WTC11 (cell line): ENCODE measurements at regions not wholly inside any gene's neighbourhood (a gene's known extent, or its start where the extent isn't known, plus 50 kb on each side); places are given as distances from the start of the nearest gene placed in this dataset.

Experiments
- ATAC-seq: fragments of 200-7000 bp; cut with Tn5 transposase; 2 replicates; pipeline ENCODE4 v1.10.0; 2021; ENCODE audit warnings: mild to moderate bottlenecking, moderate library complexity
- CTCF ChIA-PET: fragments of 300-600 bp; sonication (Branson Sonifier 250); formaldehyde crosslinking; loops from one replicate; lab custom pipeline; 2021; ENCODE audit warnings: antibody characterized with exemption; lab: Charles Lee
- POLR2A ChIA-PET: fragments of 350-600 bp; sonication (Branson Sonifier 250); formaldehyde crosslinking; loops from one replicate; lab custom pipeline; 2021; ENCODE audit warnings: antibody characterized with exemption; lab: Charles Lee
- DNase-seq: peaks from one replicate; pipeline ENCODE4 v3.0.0; 2021; ENCODE audit warnings: low spot score
- H3K27ac Mint-ChIP-seq: 2 replicates; pipeline ENCODE4 v1.8.0; 2021; ENCODE audit warnings: mixed read lengths
- H3K27me3 Mint-ChIP-seq: 2 replicates; pipeline ENCODE4 v1.8.0; 2021; ENCODE audit warnings: low read depth, mild to moderate bottlenecking, moderate library complexity, mixed read lengths
- H3K36me3 Mint-ChIP-seq: 2 replicates; pipeline ENCODE4 v1.8.0; 2021; ENCODE audit warnings: mixed read lengths
- H3K4me1 Mint-ChIP-seq: 2 replicates; pipeline ENCODE4 v1.8.0; 2022; ENCODE audit warnings: mixed read lengths
- H3K4me3 Mint-ChIP-seq: 2 replicates; pipeline ENCODE4 v1.8.0; 2021; ENCODE audit warnings: mild to moderate bottlenecking, moderate library complexity, mixed read lengths
- H3K9me3 Mint-ChIP-seq: 2 replicates; pipeline ENCODE4 v1.8.0; 2021; ENCODE audit warnings: mixed read lengths
- CBFB ChIP-seq: sonication (generic); formaldehyde crosslinking; IDR thresholded peaks from 2 replicates; pipeline ENCODE4 v1.8.1; 2022; ENCODE audit warnings: mild to moderate bottlenecking, low read depth, missing genetic modification reagents
- CREM ChIP-seq: sonication (generic); formaldehyde crosslinking; IDR thresholded peaks from 2 replicates; pipeline ENCODE4 v1.8.1; 2022; ENCODE audit warnings: mild to moderate bottlenecking, missing genetic modification reagents, moderate library complexity
- CTCF ChIP-seq: fragments of 200-600 bp; IDR thresholded peaks from 2 replicates; pipeline ENCODE4 v1.8.0; 2022; ENCODE audit warnings: antibody characterized with exemption
- GRHL2 ChIP-seq: fragments of 250-450 bp; sonication (Bioruptor Pico); IDR thresholded peaks from 2 replicates; pipeline ENCODE4 v1.8.0; 2022; ENCODE audit warnings: mild to moderate bottlenecking, moderate library complexity; ENCODE audit not compliant: insufficient replicate concordance, severe bottlenecking
- HMGA2 ChIP-seq: fragments of 250-450 bp; sonication (Bioruptor Pico); IDR thresholded peaks from 2 replicates; pipeline ENCODE4 v1.4.0; 2021; ENCODE audit warnings: mild to moderate bottlenecking, moderate library complexity
- KAT7 ChIP-seq: sonication (generic); formaldehyde crosslinking; IDR thresholded peaks from 2 replicates; pipeline ENCODE4 v1.8.1; 2023; ENCODE audit warnings: missing genetic modification reagents, mild to moderate bottlenecking, borderline replicate concordance
- NFYB ChIP-seq: sonication (generic); formaldehyde crosslinking; conservative IDR thresholded peaks from 2 replicates; pipeline ENCODE4 v1.8.0; 2022; ENCODE audit warnings: low read depth, missing genetic modification reagents
- NR1H2 ChIP-seq: sonication (generic); formaldehyde crosslinking; IDR thresholded peaks from 2 replicates; pipeline ENCODE4 v1.9.0; 2021; ENCODE audit warnings: mild to moderate bottlenecking, moderate library complexity, missing genetic modification reagents
- OVOL2 ChIP-seq: fragments of 250-450 bp; sonication (Bioruptor Pico); IDR thresholded peaks from 2 replicates; pipeline ENCODE4 v1.9.0; 2021; ENCODE audit warnings: mild to moderate bottlenecking, borderline replicate concordance
- RELA ChIP-seq: sonication (generic); formaldehyde crosslinking; IDR thresholded peaks from 2 replicates; pipeline ENCODE4 v1.8.1; 2022; ENCODE audit warnings: missing genetic modification reagents, mild to moderate bottlenecking, borderline replicate concordance
- SMAD4 ChIP-seq: sonication (generic); formaldehyde crosslinking; IDR thresholded peaks from 2 replicates; pipeline ENCODE4 v1.8.0; 2022; ENCODE audit warnings: mild to moderate bottlenecking, missing genetic modification reagents
- TEAD1 ChIP-seq: sonication (generic); formaldehyde crosslinking; IDR thresholded peaks from 2 replicates; pipeline ENCODE4 v1.8.0; 2022; ENCODE audit warnings: mild to moderate bottlenecking, missing genetic modification reagents
- TEAD4 ChIP-seq: sonication (generic); formaldehyde crosslinking; IDR thresholded peaks from 2 replicates; pipeline ENCODE4 v1.8.0; 2022; ENCODE audit warnings: mild to moderate bottlenecking, missing genetic modification reagents
- ZNF121 ChIP-seq: sonication (generic); formaldehyde crosslinking; IDR thresholded peaks from 2 replicates; pipeline ENCODE4 v1.8.0; 2023; ENCODE audit warnings: missing genetic modification reagents
- ZNF232 ChIP-seq: sonication (generic); formaldehyde crosslinking; IDR thresholded peaks from 2 replicates; pipeline ENCODE4 v1.8.0; 2022; ENCODE audit warnings: mild to moderate bottlenecking, missing genetic modification reagents
- ZNF263 ChIP-seq: sonication (generic); formaldehyde crosslinking; IDR thresholded peaks from 2 replicates; pipeline ENCODE4 v1.8.1; 2022; ENCODE audit warnings: low read depth, mild to moderate bottlenecking, moderate library complexity, missing genetic modification reagents
- ZNF396 ChIP-seq: fragments of 250-450 bp; sonication (Bioruptor Pico); IDR thresholded peaks from 2 replicates; pipeline ENCODE4 v1.8.0; 2021; ENCODE audit warnings: mild to moderate bottlenecking, moderate library complexity, borderline replicate concordance
- ZNF416 ChIP-seq: fragments of 250-450 bp; sonication (Bioruptor Pico); IDR thresholded peaks from 2 replicates; pipeline ENCODE4 v1.9.0; 2021; ENCODE audit warnings: mild to moderate bottlenecking, inconsistent platforms
- TF ChIP-seq, protein P1 (sequence below): sonication (generic); formaldehyde crosslinking; IDR thresholded peaks from 2 replicates; pipeline ENCODE4 v1.8.0; 2022; ENCODE audit warnings: missing genetic modification reagents
- TF ChIP-seq, protein P2 (sequence below): sonication (generic); formaldehyde crosslinking; conservative IDR thresholded peaks from 2 replicates; pipeline ENCODE4 v1.8.1; 2022; ENCODE audit warnings: mild to moderate bottlenecking, missing genetic modification reagents
- TF ChIP-seq, protein P3 (sequence below): sonication (generic); formaldehyde crosslinking; IDR thresholded peaks from 2 replicates; pipeline ENCODE4 v1.8.1; 2022; ENCODE audit warnings: low read depth, missing genetic modification reagents, borderline replicate concordance
- TF ChIP-seq, protein P4 (sequence below): sonication (generic); formaldehyde crosslinking; IDR thresholded peaks from 2 replicates; pipeline ENCODE4 v1.8.1; 2022; ENCODE audit warnings: mild to moderate bottlenecking, missing genetic modification reagents, moderate library complexity, borderline replicate concordance
- TF ChIP-seq, protein P5 (sequence below): sonication (generic); formaldehyde crosslinking; IDR thresholded peaks from 2 replicates; pipeline ENCODE4 v1.8.0; 2022; ENCODE audit warnings: mild to moderate bottlenecking, missing genetic modification reagents

- Mint-ChIP-seq H3K27ac (no peak overlapping the region), H3K9me3 (peaks cover 9% of the 10 kb centered on the region), H3K36me3 (no peaks in the 10 kb centered on the region), H3K4me3 (no peak overlapping the region), H3K4me1 (no peaks in the 10 kb centered on the region), H3K27me3 (no peaks in the 10 kb centered on the region; the same call in 1 of the 2 replicates)
- no peak for ATAC-seq
- ChIA-PET POLR2A (no interaction called here), CTCF (interaction anchor here (1.0 to 1.2 kb wide), 2 partner anchors 9 to 232 kb away, joined by 3 to 6 read pairs; no protein-coding TSS in a partner anchor)
- no peak for DNase-seq
- TF ChIP-seq ZNF263, result no peak
- no peak for TF ChIP-seq CREM
- TF ChIP-seq, protein P1, sequence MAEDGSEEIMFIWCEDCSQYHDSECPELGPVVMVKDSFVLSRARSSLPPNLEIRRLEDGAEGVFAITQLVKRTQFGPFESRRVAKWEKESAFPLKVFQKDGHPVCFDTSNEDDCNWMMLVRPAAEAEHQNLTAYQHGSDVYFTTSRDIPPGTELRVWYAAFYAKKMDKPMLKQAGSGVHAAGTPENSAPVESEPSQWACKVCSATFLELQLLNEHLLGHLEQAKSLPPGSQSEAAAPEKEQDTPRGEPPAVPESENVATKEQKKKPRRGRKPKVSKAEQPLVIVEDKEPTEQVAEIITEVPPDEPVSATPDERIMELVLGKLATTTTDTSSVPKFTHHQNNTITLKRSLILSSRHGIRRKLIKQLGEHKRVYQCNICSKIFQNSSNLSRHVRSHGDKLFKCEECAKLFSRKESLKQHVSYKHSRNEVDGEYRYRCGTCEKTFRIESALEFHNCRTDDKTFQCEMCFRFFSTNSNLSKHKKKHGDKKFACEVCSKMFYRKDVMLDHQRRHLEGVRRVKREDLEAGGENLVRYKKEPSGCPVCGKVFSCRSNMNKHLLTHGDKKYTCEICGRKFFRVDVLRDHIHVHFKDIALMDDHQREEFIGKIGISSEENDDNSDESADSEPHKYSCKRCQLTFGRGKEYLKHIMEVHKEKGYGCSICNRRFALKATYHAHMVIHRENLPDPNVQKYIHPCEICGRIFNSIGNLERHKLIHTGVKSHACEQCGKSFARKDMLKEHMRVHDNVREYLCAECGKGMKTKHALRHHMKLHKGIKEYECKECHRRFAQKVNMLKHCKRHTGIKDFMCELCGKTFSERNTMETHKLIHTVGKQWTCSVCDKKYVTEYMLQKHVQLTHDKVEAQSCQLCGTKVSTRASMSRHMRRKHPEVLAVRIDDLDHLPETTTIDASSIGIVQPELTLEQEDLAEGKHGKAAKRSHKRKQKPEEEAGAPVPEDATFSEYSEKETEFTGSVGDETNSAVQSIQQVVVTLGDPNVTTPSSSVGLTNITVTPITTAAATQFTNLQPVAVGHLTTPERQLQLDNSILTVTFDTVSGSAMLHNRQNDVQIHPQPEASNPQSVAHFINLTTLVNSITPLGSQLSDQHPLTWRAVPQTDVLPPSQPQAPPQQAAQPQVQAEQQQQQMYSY (CRISPR knock-in tag), result no peak
- no peak for TF ChIP-seq TEAD1 (CRISPR knock-in tag)
- TF ChIP-seq, protein P2, sequence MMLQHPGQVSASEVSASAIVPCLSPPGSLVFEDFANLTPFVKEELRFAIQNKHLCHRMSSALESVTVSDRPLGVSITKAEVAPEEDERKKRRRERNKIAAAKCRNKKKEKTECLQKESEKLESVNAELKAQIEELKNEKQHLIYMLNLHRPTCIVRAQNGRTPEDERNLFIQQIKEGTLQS (CRISPR knock-in tag), result no peak
- no peak for TF ChIP-seq ZNF232
- TF ChIP-seq CTCF, result no peak
- TF ChIP-seq ZNF396, result no peak
- no peak for TF ChIP-seq HMGA2
- TF ChIP-seq, protein P3, sequence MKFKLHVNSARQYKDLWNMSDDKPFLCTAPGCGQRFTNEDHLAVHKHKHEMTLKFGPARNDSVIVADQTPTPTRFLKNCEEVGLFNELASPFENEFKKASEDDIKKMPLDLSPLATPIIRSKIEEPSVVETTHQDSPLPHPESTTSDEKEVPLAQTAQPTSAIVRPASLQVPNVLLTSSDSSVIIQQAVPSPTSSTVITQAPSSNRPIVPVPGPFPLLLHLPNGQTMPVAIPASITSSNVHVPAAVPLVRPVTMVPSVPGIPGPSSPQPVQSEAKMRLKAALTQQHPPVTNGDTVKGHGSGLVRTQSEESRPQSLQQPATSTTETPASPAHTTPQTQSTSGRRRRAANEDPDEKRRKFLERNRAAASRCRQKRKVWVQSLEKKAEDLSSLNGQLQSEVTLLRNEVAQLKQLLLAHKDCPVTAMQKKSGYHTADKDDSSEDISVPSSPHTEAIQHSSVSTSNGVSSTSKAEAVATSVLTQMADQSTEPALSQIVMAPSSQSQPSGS (CRISPR knock-in tag), result no peak
- TF ChIP-seq, protein P4, sequence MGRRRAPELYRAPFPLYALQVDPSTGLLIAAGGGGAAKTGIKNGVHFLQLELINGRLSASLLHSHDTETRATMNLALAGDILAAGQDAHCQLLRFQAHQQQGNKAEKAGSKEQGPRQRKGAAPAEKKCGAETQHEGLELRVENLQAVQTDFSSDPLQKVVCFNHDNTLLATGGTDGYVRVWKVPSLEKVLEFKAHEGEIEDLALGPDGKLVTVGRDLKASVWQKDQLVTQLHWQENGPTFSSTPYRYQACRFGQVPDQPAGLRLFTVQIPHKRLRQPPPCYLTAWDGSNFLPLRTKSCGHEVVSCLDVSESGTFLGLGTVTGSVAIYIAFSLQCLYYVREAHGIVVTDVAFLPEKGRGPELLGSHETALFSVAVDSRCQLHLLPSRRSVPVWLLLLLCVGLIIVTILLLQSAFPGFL, result no peak
- TF ChIP-seq RELA, result no peak
- TF ChIP-seq NR1H2 (CRISPR knock-in tag), result no peak
- no peak for TF ChIP-seq ZNF416 (CRISPR knock-in tag)
Observed at GRCh38 chr1:68352202-68352601, 97.6 kb downstream of the RPE65 start.

GRCh38 chr1:68347415-68347814 lies 102.3 kb downstream of the RPE65 start:
- H3K4me3 Mint-ChIP-seq, result no peak overlapping the region
- ATAC-seq, result no peak

More at GRCh38 chr1:68347415-68347814, 102.3 kb downstream of the RPE65 start:
- Mint-ChIP-seq H3K36me3 (no peaks in the 10 kb centered on the region), H3K27me3 (no peaks in the 10 kb centered on the region), H3K9me3 (peaks cover 9% of the 10 kb centered on the region), H3K27ac (no peak overlapping the region), H3K4me1 (0 out of 2 replicates have a peak, but pooled peaks cover 2% of the 10 kb centered on the region)
- CTCF ChIA-PET, result no interaction called here
- POLR2A ChIA-PET, result no interaction called here
- no peak for DNase-seq
- no peak for TF ChIP-seq ZNF121 (CRISPR knock-in tag)
- TF ChIP-seq, protein P4, result no peak
- TF ChIP-seq HMGA2, result no peak
- TF ChIP-seq GRHL2, result no peak
- no peak for TF ChIP-seq SMAD4 (CRISPR knock-in tag)
- no peak for TF ChIP-seq CBFB (CRISPR knock-in tag)
- TF ChIP-seq, protein P5, sequence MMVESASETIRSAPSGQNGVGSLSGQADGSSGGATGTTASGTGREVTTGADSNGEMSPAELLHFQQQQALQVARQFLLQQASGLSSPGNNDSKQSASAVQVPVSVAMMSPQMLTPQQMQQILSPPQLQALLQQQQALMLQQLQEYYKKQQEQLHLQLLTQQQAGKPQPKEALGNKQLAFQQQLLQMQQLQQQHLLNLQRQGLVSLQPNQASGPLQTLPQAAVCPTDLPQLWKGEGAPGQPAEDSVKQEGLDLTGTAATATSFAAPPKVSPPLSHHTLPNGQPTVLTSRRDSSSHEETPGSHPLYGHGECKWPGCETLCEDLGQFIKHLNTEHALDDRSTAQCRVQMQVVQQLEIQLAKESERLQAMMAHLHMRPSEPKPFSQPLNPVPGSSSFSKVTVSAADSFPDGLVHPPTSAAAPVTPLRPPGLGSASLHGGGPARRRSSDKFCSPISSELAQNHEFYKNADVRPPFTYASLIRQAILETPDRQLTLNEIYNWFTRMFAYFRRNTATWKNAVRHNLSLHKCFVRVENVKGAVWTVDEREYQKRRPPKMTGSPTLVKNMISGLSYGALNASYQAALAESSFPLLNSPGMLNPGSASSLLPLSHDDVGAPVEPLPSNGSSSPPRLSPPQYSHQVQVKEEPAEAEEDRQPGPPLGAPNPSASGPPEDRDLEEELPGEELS (CRISPR knock-in tag), result no peak
- TF ChIP-seq ZNF263, result no peak
- TF ChIP-seq, protein P3 (CRISPR knock-in tag), result no peak
- TF ChIP-seq KAT7 (CRISPR knock-in tag), result no peak
- no peak for TF ChIP-seq TEAD4
- no peak for TF ChIP-seq NFYB (CRISPR knock-in tag)
- no peak for TF ChIP-seq OVOL2 (CRISPR knock-in tag)
